Panc1 (cell line): ENCODE measurements at regions not wholly inside any gene's neighbourhood (a gene's known extent, or its start where the extent isn't known, plus 50 kb on each side); places are given as distances from the start of the nearest gene placed in this dataset.

Experiments used
- ATAC-seq: fragments of 200-7000 bp; cut with Tn5 transposase; 2 replicates; pipeline ENCODE4 v1.9.1; 2020; ENCODE audit warnings: mild to moderate bottlenecking, moderate library complexity
- BruUV-seq: library from RNA; stranded (reverse); fragments of 400-500 nt; replicated peaks from 2 replicates; lab custom pipeline; 2021; lab: Mats Ljungman, UMichigan
- CTCF ChIA-PET: fragments of 300-600 bp; sonication (Branson Sonifier 250); formaldehyde crosslinking; loops from one replicate; lab custom pipeline; 2022; ENCODE audit warnings: antibody characterized with exemption; lab: Charles Lee
- POLR2A ChIA-PET: fragments of 300-600 bp; sonication (Branson Sonifier 250); formaldehyde crosslinking; loops from one replicate; lab custom pipeline; 2022; ENCODE audit warnings: antibody characterized with exemption; lab: Charles Lee
- DNase-seq: peaks from one replicate; pipeline ENCODE4 v3.0.0-alpha.2; 2010; ENCODE audit warnings: low read depth, low spot score
- H3K27ac ChIP-seq: 2 replicates; pipeline ENCODE4 v1.5.1; 2011; ENCODE audit warnings: mild to moderate bottlenecking, low read length, inconsistent platforms
- H3K27me3 ChIP-seq: fragments of 200-500 bp; sonication (Bioruptor generic); 2 replicates; pipeline ENCODE4 v1.6.0; 2014; ENCODE audit warnings: low read length, inconsistent platforms; ENCODE audit not compliant: control insufficient read depth, insufficient read depth
- H3K36me3 ChIP-seq: fragments of 200-500 bp; sonication (Bioruptor generic); 2 replicates; pipeline ENCODE4 v1.5.1; 2014; ENCODE audit warnings: inconsistent platforms, mild to moderate bottlenecking, low read length, moderate library complexity; ENCODE audit not compliant: control insufficient read depth, insufficient read depth
- H3K4me1 ChIP-seq: 2 replicates; pipeline ENCODE4 v1.5.1; 2011; ENCODE audit warnings: inconsistent platforms, mild to moderate bottlenecking, low read length, moderate library complexity; ENCODE audit not compliant: control insufficient read depth, insufficient read depth
- H3K4me3 ChIP-seq, 2 experiments: 2 replicates each; pipeline ENCODE4 v1.5.1; 2011 to 2012; ENCODE audit warnings: low read depth in 2 of 2, low read length in 2 of 2, mild to moderate bottlenecking in 2 of 2, inconsistent platforms in 1 of 2, moderate library complexity in 1 of 2
- H3K9me3 ChIP-seq: fragments of 200-500 bp; sonication (Bioruptor generic); 2 replicates; pipeline ENCODE4 v1.5.1; 2014; ENCODE audit warnings: low read depth, mild to moderate bottlenecking, inconsistent platforms, low read length, moderate library complexity; ENCODE audit not compliant: control insufficient read depth, insufficient read depth
- POLR2AphosphoS5 ChIP-seq: IDR thresholded peaks from 2 replicates; pipeline ENCODE4 v1.6.1; 2012; ENCODE audit warnings: mild to moderate bottlenecking, low read depth, low read length, moderate library complexity
- SIN3A ChIP-seq: IDR thresholded peaks from 2 replicates; pipeline ENCODE4 v1.6.1; 2012; ENCODE audit warnings: low read depth, mild to moderate bottlenecking, low read length, moderate library complexity, borderline replicate concordance; ENCODE audit not compliant: insufficient read depth
- TCF7L2 ChIP-seq: IDR thresholded peaks from 2 replicates; pipeline ENCODE4 v1.6.1; 2011; ENCODE audit warnings: mild to moderate bottlenecking, low read depth, low read length, inconsistent platforms
- in situ Hi-C: cut with HindIII; loops from 2 replicates; pipeline ENCODE4 v1.10.0; 2016; ENCODE audit warnings: low sequenced_read_pairs, low pct_unique_long_range_greater_than_20kb
- intact Hi-C: fragments of 100-400 bp; cut with micrococcal nuclease; formaldehyde crosslinking; loops from one replicate; pipeline ENCODE4 v1.10.0; 2022; ENCODE audit not compliant: unreplicated experiment
- TF ChIP-seq, protein P1 (sequence below), 2 experiments: IDR thresholded peaks; 2 replicates each; pipeline ENCODE4 v1.6.1; 2011 to 2012; ENCODE audit warnings: low read depth in 2 of 2, control low read depth in 1 of 2, low read length in 1 of 2, mild to moderate bottlenecking in 1 of 2, moderate library complexity in 1 of 2; ENCODE audit not compliant: insufficient read depth in 1 of 2
- TF ChIP-seq, protein P2 (sequence below): fragments of 450-650 bp; IDR thresholded peaks from 2 replicates; pipeline ENCODE4 v1.5.1; 2017; ENCODE audit warnings: mild to moderate bottlenecking

- CTCF ChIA-PET: no interaction called here
- no peaks in the 10 kb centered on the region for H3K27me3 ChIP-seq
- TF ChIP-seq, protein P1, sequence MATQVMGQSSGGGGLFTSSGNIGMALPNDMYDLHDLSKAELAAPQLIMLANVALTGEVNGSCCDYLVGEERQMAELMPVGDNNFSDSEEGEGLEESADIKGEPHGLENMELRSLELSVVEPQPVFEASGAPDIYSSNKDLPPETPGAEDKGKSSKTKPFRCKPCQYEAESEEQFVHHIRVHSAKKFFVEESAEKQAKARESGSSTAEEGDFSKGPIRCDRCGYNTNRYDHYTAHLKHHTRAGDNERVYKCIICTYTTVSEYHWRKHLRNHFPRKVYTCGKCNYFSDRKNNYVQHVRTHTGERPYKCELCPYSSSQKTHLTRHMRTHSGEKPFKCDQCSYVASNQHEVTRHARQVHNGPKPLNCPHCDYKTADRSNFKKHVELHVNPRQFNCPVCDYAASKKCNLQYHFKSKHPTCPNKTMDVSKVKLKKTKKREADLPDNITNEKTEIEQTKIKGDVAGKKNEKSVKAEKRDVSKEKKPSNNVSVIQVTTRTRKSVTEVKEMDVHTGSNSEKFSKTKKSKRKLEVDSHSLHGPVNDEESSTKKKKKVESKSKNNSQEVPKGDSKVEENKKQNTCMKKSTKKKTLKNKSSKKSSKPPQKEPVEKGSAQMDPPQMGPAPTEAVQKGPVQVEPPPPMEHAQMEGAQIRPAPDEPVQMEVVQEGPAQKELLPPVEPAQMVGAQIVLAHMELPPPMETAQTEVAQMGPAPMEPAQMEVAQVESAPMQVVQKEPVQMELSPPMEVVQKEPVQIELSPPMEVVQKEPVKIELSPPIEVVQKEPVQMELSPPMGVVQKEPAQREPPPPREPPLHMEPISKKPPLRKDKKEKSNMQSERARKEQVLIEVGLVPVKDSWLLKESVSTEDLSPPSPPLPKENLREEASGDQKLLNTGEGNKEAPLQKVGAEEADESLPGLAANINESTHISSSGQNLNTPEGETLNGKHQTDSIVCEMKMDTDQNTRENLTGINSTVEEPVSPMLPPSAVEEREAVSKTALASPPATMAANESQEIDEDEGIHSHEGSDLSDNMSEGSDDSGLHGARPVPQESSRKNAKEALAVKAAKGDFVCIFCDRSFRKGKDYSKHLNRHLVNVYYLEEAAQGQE (IDR thresholded peaks at IDR 0.05; ENCODE audit: insufficient read depth in 1 of 2, low read depth in 2 of 2, low read length in 1 of 2): no peak
- TF ChIP-seq TCF7L2 (no peak), SIN3A (no peak)
- TF ChIP-seq, protein P2, sequence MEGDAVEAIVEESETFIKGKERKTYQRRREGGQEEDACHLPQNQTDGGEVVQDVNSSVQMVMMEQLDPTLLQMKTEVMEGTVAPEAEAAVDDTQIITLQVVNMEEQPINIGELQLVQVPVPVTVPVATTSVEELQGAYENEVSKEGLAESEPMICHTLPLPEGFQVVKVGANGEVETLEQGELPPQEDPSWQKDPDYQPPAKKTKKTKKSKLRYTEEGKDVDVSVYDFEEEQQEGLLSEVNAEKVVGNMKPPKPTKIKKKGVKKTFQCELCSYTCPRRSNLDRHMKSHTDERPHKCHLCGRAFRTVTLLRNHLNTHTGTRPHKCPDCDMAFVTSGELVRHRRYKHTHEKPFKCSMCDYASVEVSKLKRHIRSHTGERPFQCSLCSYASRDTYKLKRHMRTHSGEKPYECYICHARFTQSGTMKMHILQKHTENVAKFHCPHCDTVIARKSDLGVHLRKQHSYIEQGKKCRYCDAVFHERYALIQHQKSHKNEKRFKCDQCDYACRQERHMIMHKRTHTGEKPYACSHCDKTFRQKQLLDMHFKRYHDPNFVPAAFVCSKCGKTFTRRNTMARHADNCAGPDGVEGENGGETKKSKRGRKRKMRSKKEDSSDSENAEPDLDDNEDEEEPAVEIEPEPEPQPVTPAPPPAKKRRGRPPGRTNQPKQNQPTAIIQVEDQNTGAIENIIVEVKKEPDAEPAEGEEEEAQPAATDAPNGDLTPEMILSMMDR: no peak
- H3K9me3 ChIP-seq: no peaks in the 10 kb centered on the region
- H3K4me1 ChIP-seq: no peaks in the 10 kb centered on the region
- DNase-seq: no peak
- no peaks in the 10 kb centered on the region for H3K36me3 ChIP-seq
- POLR2A ChIA-PET: no interaction called here
- no peak for ATAC-seq
- in situ Hi-C loops (no loop called here), intact Hi-C loops (no loop called here)
- no TSS peak for BruUV-seq
- H3K4me3 ChIP-seq: no peak overlapping the region
- H3K27ac ChIP-seq: no peak overlapping the region
These were observed 354.9 kb upstream of the FAR2 start for GRCh38 chr12:28794211-28794610.

GRCh38 chr12:28794786-28795185, 354.3 kb upstream of the FAR2 start:
- intact Hi-C loops (no loop called here), in situ Hi-C loops (no loop called here)
- TF ChIP-seq POLR2AphosphoS5 (no peak), SIN3A (no peak)
- TF ChIP-seq, protein P1 (IDR thresholded peaks at IDR 0.05; ENCODE audit: insufficient read depth in 1 of 2, low read depth in 2 of 2, low read length in 1 of 2): no peak
- TF ChIP-seq, protein P2: no peak
- DNase-seq: no peak
- ATAC-seq: no peak
- Histone ChIP-seq H3K4me3 (no peak overlapping the region), H3K9me3 (no peaks in the 10 kb centered on the region), H3K4me1 (no peaks in the 10 kb centered on the region), H3K27me3 (no peaks in the 10 kb centered on the region), H3K27ac (no peak overlapping the region), H3K36me3 (no peaks in the 10 kb centered on the region)
- ChIA-PET POLR2A (no interaction called here), CTCF (no interaction called here)
- no TSS peak for BruUV-seq
